ENCODE measurements at regions not wholly inside any gene's neighbourhood (a gene's known extent, or its start where the extent isn't known, plus 50 kb on each side); places are given as distances from the start of the nearest gene placed in this dataset.

GRCh38 chr5:125006011-125006685, 259.7 kb upstream of the ZNF608 start:
- DNase-seq (ENCODE audit: low read depth) = no peak

GRCh38 chr5:125010356-125010755, 263.9 kb upstream of the ZNF608 start:
- DNase-seq (ENCODE audit: low read depth) = no peak

GRCh38 chr5:125011014-125011413, 264.6 kb upstream of the ZNF608 start:
- DNase-seq (ENCODE audit: low read depth) = no peak

GRCh38 chr5:125011419-125011818, 265.0 kb upstream of the ZNF608 start:
- no peak for DNase-seq (ENCODE audit: low read depth)

- DNase-seq (ENCODE audit: low read depth) = no peak
These were observed 265.5 kb upstream of the ZNF608 start for GRCh38 chr5:125011947-125012346.

GRCh38 chr5:125012727-125013451, 266.4 kb upstream of the ZNF608 start:
- no peak for DNase-seq (ENCODE audit: low read depth)

- no peak for DNase-seq (ENCODE audit: low read depth)
These were observed 267.8 kb upstream of the ZNF608 start for GRCh38 chr5:125014202-125014601.

- no peak for DNase-seq (ENCODE audit: low read depth)
These were observed 271.4 kb upstream of the ZNF608 start for GRCh38 chr5:125017796-125018195.

- no peak for DNase-seq (ENCODE audit: low read depth)
These were observed 277.2 kb upstream of the ZNF608 start for GRCh38 chr5:125023673-125024072.

GRCh38 chr5:125026867-125027731, 280.7 kb upstream of the ZNF608 start:
- DNase-seq (ENCODE audit: low read depth) = no peak

- no peak for DNase-seq (ENCODE audit: low read depth)
These were observed 285.8 kb upstream of the ZNF608 start for GRCh38 chr5:125032286-125032685.

- no peak for DNase-seq (ENCODE audit: low read depth)
These were observed 287.2 kb upstream of the ZNF608 start for GRCh38 chr5:125033602-125034001.

- DNase-seq (ENCODE audit: low read depth) = no peak
These were observed 287.9 kb upstream of the ZNF608 start for GRCh38 chr5:125034331-125034730.

- DNase-seq (ENCODE audit: low read depth) = no peak
These were observed 290.1 kb upstream of the ZNF608 start for GRCh38 chr5:125036494-125036893.

- DNase-seq (ENCODE audit: low read depth) = no peak
These were observed 290.6 kb upstream of the ZNF608 start for GRCh38 chr5:125037020-125037419.

- no peak for DNase-seq (ENCODE audit: low read depth)
These were observed 291.1 kb upstream of the ZNF608 start for GRCh38 chr5:125037530-125037929.

- DNase-seq (ENCODE audit: low read depth) = no peak
These were observed 292.0 kb upstream of the ZNF608 start for GRCh38 chr5:125038477-125038876.

- DNase-seq (ENCODE audit: low read depth) = no peak
These were observed 295.4 kb upstream of the ZNF608 start for GRCh38 chr5:125041798-125042197.

- no peak for DNase-seq (ENCODE audit: low read depth)
These were observed 295.9 kb upstream of the ZNF608 start for GRCh38 chr5:125042261-125042890.

- no peak for DNase-seq (ENCODE audit: low read depth)
These were observed 297.4 kb upstream of the ZNF608 start for GRCh38 chr5:125043781-125044391.

GRCh38 chr5:125044491-125045282, 298.2 kb upstream of the ZNF608 start:
- DNase-seq (ENCODE audit: low read depth) = no peak
